Fibroblast of villous mesenchyme (primary cell): ENCODE measurements at regions not wholly inside any gene's neighbourhood (a gene's known extent, or its start where the extent isn't known, plus 50 kb on each side); places are given as distances from the start of the nearest gene placed in this dataset.
"Not testable (repeated sequence)": the region's sequence is repeated elsewhere in the genome, so short reads cannot be mapped to it uniquely, and the experiment has no call there.

Source experiments
- DNase-seq: peaks from one replicate; pipeline ENCODE4 v3.0.0-alpha.2; 2010; ENCODE audit warnings: low read depth
- H3K4me3 ChIP-seq: 2 replicates; pipeline ENCODE4 v1.5.1; 2011; ENCODE audit warnings: low read depth, mild to moderate bottlenecking, low read length
- TF ChIP-seq, protein P1 (sequence below): IDR thresholded peaks from 2 replicates; pipeline ENCODE4 v1.5.1; 2012; ENCODE audit warnings: low read depth, mild to moderate bottlenecking, low read length; ENCODE audit not compliant: insufficient read depth

DNA sequence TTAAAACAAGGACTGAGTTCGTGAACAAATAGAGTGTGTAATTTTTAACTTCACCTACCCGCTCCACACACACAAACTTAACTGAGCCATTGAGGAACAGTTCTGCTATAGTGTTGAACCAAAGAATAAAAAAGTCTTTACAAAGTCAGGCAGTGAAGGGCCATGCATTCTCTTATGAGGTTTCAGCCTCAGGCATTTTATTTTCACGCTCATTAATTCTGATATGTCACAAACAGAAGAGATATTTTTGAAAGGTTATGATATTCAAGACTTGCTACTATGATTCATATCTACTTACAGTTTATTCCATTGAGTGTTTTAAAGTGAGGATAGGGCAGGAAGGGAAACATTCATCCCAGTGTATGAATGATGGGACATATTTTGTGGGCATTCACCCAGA lies 282.2 kb downstream of the SLITRK5 start:
- no peak overlapping the region for H3K4me3 ChIP-seq
- TF ChIP-seq, protein P1, sequence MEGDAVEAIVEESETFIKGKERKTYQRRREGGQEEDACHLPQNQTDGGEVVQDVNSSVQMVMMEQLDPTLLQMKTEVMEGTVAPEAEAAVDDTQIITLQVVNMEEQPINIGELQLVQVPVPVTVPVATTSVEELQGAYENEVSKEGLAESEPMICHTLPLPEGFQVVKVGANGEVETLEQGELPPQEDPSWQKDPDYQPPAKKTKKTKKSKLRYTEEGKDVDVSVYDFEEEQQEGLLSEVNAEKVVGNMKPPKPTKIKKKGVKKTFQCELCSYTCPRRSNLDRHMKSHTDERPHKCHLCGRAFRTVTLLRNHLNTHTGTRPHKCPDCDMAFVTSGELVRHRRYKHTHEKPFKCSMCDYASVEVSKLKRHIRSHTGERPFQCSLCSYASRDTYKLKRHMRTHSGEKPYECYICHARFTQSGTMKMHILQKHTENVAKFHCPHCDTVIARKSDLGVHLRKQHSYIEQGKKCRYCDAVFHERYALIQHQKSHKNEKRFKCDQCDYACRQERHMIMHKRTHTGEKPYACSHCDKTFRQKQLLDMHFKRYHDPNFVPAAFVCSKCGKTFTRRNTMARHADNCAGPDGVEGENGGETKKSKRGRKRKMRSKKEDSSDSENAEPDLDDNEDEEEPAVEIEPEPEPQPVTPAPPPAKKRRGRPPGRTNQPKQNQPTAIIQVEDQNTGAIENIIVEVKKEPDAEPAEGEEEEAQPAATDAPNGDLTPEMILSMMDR: no peak
- no peak for DNase-seq

DNA sequence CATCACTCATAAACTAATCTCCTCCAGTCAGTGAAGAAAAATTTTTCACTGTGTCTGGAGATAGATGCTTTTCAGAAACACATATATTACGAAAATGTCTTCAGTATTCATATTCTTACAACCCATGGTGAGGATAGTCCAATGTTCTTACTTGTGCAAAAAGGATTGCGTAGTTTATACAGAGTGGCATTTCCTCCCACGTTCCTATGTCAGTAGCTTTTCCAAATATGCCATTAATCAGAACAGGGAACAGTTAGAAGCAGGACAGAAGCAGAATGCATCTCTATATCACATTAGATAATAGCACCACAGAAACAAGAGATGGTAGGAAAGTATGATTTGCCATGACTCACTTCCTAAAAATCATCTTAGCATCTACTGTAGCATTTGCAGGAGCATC lies 282.9 kb downstream of the SLITRK5 start:
- no peak for DNase-seq
- TF ChIP-seq, protein P1: no peak
- no peak overlapping the region for H3K4me3 ChIP-seq

DNA sequence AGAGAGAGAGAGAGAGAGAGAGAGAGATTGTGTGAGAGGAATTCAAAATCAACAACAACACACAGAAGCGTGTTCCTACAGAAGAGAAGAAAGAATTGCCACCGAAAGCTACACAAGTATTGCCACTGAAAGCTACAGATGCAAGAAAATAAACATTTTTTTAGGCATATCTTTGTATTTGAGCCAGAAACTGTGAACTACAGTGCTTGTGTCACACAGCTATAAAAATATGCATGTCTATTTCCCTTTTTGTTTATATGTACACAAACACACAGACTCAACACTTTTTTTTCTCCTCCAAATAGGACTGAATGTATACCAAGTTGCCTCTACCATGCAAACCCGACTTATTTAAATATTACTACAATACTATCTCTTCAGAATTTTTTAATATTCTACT lies 290.4 kb downstream of the SLITRK5 start:
- no peak overlapping the region for H3K4me3 ChIP-seq
- no peak for DNase-seq
- TF ChIP-seq, protein P1: no peak

DNA sequence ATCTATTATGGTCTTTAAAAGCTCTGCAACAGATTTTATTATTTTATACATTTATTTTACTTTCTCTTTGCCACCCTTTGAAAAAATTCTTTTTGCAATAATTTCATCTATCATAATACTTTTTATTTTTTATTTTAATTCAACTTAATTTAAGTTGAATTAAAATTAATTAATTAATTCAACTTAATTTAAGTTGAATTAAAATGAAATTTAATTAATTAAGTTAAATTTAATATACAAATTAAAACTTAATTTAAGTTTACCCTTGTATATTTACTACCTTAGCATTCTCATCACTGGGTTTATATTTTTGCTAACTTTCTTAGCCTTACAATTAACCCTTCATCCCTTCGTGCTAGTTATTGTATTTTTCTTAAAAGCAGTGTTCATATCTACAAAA lies 301.4 kb downstream of the SLITRK5 start:
- no peak overlapping the region for H3K4me3 ChIP-seq
- no peak for DNase-seq
- TF ChIP-seq, protein P1: no peak

DNA sequence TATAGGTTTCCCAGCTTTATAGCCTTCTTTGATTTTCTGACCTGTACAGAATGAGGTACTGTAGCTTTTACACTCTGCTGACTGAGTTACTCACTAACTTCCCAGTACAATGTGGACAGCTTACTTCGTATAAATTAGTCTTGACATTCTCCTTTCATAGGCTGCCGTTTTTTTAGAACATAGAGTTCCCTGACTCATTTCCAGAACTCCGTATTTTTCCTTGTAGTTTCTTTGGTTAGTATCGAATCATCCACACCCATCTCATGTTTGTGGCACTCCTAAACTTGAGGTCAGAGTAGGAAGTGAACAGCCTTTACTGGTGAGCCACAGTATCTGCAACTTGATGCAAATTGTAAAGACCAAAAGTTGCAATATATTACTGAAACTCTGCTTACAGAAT lies 303.9 kb downstream of the SLITRK5 start:
- no peak overlapping the region for H3K4me3 ChIP-seq
- no peak for DNase-seq
- TF ChIP-seq, protein P1: no peak

DNA sequence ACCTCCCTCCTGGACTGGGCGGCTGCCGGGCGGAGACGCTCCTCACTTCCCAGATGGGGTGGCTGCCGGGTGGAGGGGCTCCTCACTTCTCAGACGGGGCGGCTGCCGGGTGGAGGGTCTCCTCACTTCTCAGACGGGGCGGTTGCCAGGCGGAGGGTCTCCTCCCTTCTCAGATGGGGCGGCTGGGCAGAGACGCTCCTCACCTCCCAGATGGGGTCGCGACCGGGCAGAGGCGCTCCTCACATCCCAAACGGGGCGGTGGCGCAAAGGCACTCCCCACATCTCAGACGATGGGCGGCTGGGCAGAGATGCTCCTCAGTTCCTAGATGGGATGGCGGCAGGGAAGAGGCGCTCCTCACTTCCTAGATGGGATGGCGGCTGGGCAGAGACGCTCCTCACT lies 305.5 kb downstream of the SLITRK5 start:
- H3K4me3 ChIP-seq, DNase-seq: not testable (repeated sequence)

DNA sequence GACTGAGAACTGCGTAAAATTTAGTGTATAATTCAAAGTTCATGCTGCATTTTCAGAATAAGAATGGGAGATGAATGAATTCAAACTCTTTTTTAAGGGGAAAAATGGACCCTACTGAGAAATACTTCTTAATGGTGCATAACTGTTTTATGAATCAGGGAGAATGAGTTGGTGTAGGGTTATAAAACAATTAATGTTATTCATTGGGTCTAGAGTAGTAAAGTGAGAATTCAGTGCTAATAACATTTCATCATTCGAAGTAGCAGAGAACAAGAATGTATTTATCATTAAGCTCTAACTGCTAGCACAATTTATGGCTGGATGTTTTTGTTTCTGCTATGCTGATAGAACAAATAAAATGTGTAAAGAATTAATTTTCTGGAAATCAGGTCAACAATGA lies 310.2 kb downstream of the SLITRK5 start:
- no peak overlapping the region for H3K4me3 ChIP-seq
- no peak for DNase-seq
- TF ChIP-seq, protein P1: no peak
